HG03025 (cell line): ENCODE measurements at regions not wholly inside any gene's neighbourhood (a gene's known extent, or its start where the extent isn't known, plus 50 kb on each side); places are given as distances from the start of the nearest gene placed in this dataset.

ENCODE experiments used
- ATAC-seq: cut with Tn5 transposase; IDR thresholded peaks from one replicate; pipeline ENCODE4 v1.9.1; 2021; ENCODE audit warnings: mild to moderate bottlenecking, moderate library complexity; ENCODE audit not compliant: unreplicated experiment, low FRiP score

DNA sequence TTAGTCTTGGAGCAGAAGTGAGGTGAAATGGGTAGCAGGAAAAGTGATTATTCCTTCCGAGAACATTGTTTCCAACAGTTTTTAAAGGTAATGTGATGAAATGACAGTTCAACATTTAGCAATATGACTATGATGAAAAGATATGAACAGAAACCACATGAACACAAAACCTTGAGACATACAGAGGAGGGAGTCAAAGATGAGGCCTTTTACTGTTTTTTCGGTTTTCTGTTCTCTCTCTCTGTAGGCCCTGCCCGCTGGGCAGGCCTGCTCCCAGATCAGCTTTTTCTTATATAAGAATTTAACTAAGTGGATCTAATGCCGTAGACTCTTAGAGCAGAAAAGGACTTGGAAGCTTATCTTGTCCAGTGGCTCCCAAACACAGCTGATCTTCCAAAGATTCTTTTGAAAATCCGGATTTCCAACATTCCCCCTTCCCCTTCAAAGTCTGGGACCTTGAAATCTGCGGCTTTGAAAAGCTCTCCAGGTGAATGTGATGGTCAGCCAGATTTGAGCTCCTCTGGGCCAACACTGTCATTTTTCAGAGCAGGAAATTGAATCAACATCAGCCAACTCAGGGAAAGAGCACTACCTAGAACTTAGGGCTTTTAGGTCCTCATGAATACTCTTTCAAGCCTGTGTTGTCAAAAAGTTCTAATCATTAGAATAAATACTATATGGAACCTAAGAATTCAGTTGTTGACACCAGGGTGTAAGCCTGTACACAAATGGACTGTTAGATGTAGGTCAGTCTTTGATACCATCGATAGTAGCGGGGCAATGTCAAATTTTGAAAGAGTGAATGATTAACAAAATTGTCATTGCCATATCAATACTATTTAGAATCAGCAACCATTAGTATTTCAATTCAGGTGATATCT is 372.7 kb downstream of the SHQ1 start:
- ATAC-seq: no peak

DNA sequence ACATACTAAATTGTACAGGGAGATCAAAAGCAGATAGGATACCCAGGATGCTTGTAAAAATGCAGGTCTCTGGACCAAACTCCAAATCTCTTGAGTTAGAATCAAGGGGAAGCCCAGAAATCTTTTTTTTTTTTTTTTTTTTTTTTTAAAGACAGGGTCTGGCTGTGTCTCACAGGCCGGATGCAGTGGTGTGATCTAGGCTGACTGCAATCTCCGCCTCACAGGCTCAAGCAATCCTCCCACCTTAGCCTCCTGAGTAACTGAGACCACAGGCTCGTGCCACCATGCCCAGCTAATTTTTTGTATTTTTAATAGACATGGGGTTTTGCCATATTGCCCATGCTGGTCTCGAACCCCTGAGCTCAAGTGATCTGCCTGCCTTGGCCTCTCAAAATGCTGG is 373.5 kb downstream of the SHQ1 start:
- ATAC-seq: no peak

DNA sequence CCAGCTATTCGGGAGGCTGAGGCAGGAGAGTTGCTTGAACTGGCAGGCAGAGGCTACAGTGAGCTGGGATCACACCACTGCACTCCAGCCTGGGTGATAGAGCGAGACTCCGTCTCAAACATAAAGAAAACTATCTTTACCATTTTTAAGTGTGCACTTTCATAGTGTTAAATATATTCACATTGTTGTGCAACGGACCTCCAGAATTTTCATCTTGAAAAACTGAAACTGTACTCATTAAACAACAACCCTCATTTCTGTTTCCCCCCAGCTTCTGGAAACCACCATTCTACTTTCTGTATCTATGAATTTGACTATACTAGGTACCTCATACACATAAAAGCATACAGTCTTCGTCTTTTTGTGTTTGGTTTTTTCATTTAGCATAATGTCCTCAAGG is 375.1 kb downstream of the SHQ1 start:
- peak; percentile 81 for ATAC-seq

DNA sequence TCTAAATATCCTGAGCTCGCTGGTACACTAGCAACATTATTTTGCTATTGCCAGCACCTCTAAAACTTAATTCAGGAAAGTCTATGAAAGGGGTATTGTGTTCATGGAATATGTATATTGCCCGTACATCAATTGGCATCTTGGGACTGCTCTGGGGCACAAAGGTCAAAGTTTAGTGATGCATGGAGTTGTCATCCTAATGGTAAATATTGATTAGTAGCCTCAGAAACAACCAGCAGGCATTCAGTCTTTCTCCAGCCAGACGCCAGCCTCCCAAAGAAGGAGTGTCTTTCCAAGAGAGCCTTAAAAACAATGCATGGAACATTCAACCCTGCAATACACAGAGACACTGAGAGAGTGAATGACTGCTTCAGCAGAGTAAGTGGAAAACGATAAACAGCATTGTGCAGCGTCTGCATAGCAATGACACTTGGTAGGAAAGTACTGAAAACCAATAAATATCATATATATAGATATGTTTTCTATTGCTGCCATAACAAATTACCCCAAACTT is 377.3 kb downstream of the SHQ1 start:
- no peak for ATAC-seq

DNA sequence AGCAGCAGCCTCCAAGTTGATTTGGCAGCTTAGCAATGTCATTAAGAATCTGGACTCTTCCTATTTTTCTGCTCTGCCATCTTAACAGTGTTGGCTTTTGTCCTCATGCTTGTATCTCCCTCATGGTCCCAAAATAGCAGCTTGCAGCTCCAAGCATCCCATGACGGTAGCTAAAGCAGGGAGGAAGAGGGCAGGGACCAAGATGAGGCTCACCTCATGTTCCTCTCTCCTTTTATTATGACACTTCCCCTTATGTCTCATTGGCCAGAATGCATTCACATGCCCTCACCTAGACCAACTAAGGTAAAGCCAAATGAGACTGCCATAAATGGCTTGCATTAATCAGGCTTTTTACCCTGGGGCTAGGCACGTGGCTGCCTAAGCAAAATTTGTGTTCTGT is 382.4 kb downstream of the SHQ1 start:
- no peak for ATAC-seq

DNA sequence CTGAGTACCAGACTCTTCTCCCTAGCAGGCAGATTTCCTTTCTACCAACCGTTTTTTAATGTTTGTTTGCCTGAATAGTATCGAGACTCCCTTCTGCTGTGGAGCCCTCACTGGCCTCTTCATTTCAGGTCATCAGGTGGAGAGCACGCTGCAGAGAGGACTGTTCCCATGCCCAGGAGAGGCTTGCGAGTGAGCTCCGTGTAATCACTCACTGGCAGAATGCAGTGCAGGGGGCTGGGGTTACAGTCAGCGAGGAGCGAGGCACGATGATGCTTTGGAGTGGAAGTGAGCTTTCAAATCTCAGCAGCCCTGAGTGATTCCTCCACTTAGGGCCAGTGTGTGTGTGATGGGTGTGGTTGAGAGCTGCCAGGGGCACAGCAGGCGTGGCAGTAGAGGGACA is 385.2 kb downstream of the SHQ1 start:
- ATAC-seq: no peak

GRCh38 chr3:72462595-72463011 is 385.6 kb downstream of the SHQ1 start:
- ATAC-seq: no peak

DNA sequence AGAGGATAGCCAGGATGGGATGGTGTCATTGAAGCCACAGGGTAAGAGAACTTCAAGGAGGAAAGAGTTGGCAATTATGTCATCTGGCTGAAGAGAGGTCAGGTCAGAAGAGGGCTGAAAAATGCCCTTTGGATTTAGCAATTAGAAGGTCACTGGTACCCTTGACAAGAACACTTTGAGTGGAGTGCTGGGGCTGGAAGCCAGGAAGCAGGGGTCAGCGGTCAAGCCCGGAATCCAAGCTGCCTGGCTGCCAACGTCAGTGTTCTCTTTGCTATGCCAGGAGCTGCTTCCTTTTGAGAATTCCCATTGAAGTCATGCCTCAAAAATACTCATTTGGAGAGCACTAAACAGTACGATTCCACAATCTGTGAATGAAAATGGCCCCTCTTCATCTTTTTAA is 386.5 kb downstream of the SHQ1 start:
- ATAC-seq: no peak

DNA sequence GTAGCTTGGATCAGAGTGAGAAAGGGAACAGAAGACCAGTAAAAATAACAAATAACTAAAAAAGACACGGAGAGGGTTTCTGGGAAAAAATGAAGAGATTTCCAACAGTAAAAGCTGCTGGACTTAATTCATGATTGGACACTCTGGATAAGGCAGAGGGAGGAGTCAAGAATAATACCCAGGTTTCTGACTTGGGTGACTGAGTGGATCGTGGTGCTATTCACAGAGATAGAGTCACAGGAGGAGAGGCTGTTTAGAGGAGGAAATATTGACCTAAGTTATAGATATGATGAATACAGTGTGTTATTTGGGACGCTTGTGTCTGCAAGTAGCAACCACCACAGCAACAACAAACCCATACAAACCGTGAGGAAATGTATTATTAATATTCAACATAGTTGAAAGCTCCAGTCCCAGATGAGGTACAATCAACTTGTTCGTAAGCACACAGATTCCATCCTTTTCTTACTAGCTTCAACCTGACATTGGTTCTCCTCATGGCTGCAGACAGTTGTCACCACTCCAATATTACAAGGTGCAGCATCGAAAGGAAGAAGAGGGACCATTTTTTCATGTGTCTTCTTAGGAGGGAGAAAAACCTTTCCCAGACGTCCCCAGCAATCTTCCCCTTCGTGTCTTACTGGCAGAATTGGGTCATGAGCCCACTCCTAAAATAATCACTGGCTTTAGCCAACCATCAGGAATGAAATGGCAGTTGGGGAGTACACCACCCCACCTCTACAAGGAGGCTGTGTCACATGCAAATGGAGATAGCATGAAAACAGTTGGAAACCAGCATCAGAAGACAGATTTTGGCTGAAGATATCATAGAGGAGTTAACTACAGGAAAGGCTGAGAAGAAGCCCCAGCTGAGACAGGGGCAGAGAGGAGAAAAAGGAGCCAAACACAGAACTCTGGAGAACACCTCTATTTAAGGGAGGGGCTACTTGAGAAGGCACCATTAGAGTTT is 387.8 kb downstream of the SHQ1 start:
- no peak for ATAC-seq

GRCh38 chr3:72459588-72459987 is 388.7 kb downstream of the SHQ1 start:
- no peak for ATAC-seq

- ATAC-seq: no peak
Measured at GRCh38 chr3:72458375-72458774, 389.9 kb downstream of the SHQ1 start.

DNA sequence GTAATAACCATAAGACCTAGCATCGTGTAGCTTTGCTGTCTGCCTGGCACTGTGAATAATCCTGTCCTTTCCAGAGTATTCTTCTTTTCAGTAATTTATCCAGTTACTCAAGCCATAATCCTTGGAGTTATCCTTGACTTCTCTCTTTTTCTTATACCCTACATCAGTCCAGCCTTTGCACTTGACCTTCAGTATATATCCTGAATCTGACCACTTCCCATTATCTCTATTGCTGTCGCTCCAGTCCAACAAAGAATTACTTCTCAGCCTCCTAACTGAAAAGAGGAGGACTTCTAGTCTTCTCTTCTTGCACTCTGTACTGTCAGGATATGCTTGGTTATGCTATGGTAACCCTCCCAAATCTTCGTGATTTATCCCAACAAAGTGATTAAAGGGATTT is 393.8 kb downstream of the SHQ1 start:
- ATAC-seq: no peak

DNA sequence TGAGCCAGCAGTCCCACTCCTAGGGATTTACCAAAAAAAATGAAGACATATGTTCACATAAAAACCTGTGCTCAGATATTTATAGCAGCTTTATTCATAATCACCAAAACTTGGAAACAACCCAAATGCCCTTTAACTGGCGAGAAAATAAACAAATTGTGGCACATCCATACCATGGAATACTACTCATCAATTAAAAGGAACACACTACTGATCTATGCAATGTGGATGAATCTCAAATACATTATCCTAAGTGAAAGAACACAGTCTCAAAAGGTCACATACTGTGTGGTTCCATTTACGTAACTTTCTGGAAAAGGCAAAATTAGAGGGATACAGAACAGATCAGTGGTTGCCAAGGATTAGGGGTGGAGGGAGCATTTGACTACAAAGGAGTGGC is 394.5 kb downstream of the SHQ1 start:
- ATAC-seq: no peak

DNA sequence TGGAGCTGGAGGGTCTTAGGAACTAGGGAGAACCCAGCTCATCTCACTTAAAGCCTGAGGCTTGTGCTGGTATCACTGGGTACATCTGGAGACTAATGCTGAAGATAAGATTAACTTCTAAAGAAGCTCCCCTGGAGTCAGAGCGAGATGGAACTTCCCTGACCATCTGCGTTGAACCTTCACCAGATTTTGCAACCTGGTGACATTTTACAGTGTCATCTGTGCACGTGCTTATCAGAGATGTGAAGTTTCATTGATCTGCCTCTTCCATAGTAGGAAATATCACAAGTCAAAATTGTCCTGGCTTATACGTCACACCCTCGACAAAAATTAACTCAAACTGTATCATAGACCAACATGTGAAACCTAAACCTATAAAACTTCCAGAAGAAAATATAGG is 395.5 kb downstream of the SHQ1 start:
- ATAC-seq: no peak

GRCh38 chr3:72451841-72452240 is 396.4 kb downstream of the SHQ1 start:
- ATAC-seq: no peak

GRCh38 chr3:72449551-72449950 is 398.7 kb downstream of the SHQ1 start:
- ATAC-seq: no peak

GRCh38 chr3:72448858-72449257 is 399.4 kb downstream of the SHQ1 start:
- ATAC-seq: no peak

- no peak for ATAC-seq
Measured at GRCh38 chr3:72448375-72448823, 399.8 kb downstream of the SHQ1 start.

DNA sequence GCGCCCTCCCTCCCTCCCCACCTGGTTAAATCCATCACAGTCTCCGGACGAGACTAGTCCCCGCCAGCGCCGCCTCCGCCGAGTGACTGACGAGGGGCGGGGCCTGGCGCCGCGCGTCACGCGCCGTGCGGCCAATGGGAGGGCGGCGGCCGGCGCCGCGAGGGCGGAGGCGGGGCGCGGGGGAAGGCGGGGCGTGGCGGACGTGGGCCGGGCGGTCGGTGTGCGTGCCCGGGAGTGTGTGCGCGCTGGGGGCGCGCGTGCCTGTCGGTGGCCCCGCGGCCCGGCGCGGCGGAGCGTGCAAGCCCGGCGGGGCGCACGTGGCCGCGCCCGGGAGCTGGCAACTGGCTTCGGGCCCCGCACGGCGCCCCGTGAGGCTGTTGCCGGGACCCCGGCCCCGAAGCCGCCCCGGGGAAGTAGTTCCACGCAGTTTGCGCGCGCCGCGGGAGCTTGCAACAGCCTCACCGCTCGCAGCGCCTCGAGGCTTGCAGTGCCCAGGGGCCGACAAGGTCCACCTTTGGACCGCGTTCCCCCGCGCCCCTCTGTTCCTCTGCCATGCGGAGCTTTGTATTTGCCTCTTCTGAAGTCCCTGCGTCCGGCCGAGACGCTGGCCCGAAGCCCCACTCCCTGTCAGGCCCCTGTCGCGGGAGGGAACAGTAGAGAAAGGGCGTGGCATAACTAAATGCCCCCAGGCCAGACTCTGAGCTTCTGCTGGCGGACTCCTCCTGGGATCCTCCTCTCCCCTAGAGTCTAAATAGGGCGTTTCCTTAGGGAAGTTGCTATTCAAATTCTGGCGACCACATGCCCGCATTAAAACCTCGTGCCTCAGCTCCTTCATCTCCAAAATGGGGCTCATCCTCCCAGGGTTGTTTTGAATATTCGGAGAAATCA is 400.9 kb downstream of the SHQ1 start:
- peak; percentile 86 for ATAC-seq
